KMS-11 (cell line): ENCODE measurements at regions not wholly inside any gene's neighbourhood (a gene's known extent, or its start where the extent isn't known, plus 50 kb on each side); places are given as distances from the start of the nearest gene placed in this dataset.

Source experiments
- H2AFZ ChIP-seq: fragments of 200-600 bp; sonication (generic); 2 replicates; pipeline ENCODE4 v1.6.1; 2016; ENCODE audit warnings: antibody characterized with exemption, mixed run types, low read depth
- H3K27ac ChIP-seq: fragments of 200-600 bp; sonication (generic); 2 replicates; pipeline ENCODE4 v1.6.1; 2016; ENCODE audit warnings: mild to moderate bottlenecking, mixed run types
- H3K27me3 ChIP-seq: fragments of 200-600 bp; sonication (generic); 2 replicates; pipeline ENCODE4 v1.6.1; 2017; ENCODE audit warnings: mild to moderate bottlenecking, low read depth, mixed run types, moderate library complexity; ENCODE audit not compliant: insufficient read depth
- H3K36me3 ChIP-seq: fragments of 200-600 bp; sonication (generic); 2 replicates; pipeline ENCODE4 v1.6.1; 2017; ENCODE audit warnings: mild to moderate bottlenecking, mixed run types; ENCODE audit not compliant: insufficient read depth
- H3K4me1 ChIP-seq: fragments of 200-600 bp; sonication (generic); 2 replicates; pipeline ENCODE4 v1.6.1; 2016; ENCODE audit warnings: mild to moderate bottlenecking, low read depth, mixed run types; ENCODE audit not compliant: poor library complexity, severe bottlenecking
- H3K4me2 ChIP-seq: fragments of 200-600 bp; sonication (generic); 2 replicates; pipeline ENCODE4 v1.7.0; 2016; ENCODE audit warnings: mild to moderate bottlenecking, mixed run types
- H3K4me3 ChIP-seq: fragments of 200-600 bp; sonication (generic); IDR thresholded peaks from 2 replicates; pipeline ENCODE4 v1.6.1; 2017; ENCODE audit warnings: low read depth, low read length, mixed read lengths; ENCODE audit not compliant: insufficient read depth
- H3K79me2 ChIP-seq: fragments of 200-600 bp; sonication (generic); 2 replicates; pipeline ENCODE4 v1.6.1; 2016; ENCODE audit warnings: low read depth, mixed run types; ENCODE audit not compliant: insufficient read depth
- H3K9ac ChIP-seq: fragments of 200-600 bp; sonication (generic); 2 replicates; pipeline ENCODE4 v1.6.1; 2016; ENCODE audit warnings: mild to moderate bottlenecking, mixed run types
- H4K20me1 ChIP-seq: fragments of 200-600 bp; sonication (generic); 2 replicates; pipeline ENCODE4 v1.6.1; 2016; ENCODE audit warnings: mild to moderate bottlenecking, mixed run types; ENCODE audit not compliant: insufficient read depth
- CTCF ChIP-seq: fragments of 200-600 bp; sonication (generic); conservative IDR thresholded peaks from 2 replicates; pipeline ENCODE4 v1.6.1; 2017; ENCODE audit warnings: low read depth, mild to moderate bottlenecking, antibody characterized with exemption, low read length, moderate library complexity, mixed read lengths

- Histone ChIP-seq H3K4me2 (no peak overlapping the region), H3K9ac (no peak overlapping the region), H3K79me2 (no peaks in the 10 kb centered on the region), H3K36me3 (no peaks in the 10 kb centered on the region), H3K4me1 (no peaks in the 10 kb centered on the region), H3K4me3 (no peak overlapping the region), H2AFZ (no peak overlapping the region), H3K27me3 (no peaks in the 10 kb centered on the region), H3K27ac (no peak overlapping the region), H4K20me1 (no peaks in the 10 kb centered on the region)
- TF ChIP-seq CTCF, result no peak
Observed at GRCh38 chr15:91473894-91474545, 374.0 kb downstream of the SV2B start.

GRCh38 chr15:91476861-91477260, 376.6 kb upstream of the SLCO3A1 start:
- H3K4me3 ChIP-seq, result no peak overlapping the region
- H3K4me2 ChIP-seq, result no peak overlapping the region
- H3K27ac ChIP-seq, result no peak overlapping the region
- no peak overlapping the region for H2AFZ ChIP-seq
- H4K20me1 ChIP-seq, result no peaks in the 10 kb centered on the region
- H3K79me2 ChIP-seq, result no peaks in the 10 kb centered on the region
- H3K27me3 ChIP-seq, result no peaks in the 10 kb centered on the region
- no peaks in the 10 kb centered on the region for H3K36me3 ChIP-seq
- no peak overlapping the region for H3K9ac ChIP-seq
- H3K4me1 ChIP-seq, result no peaks in the 10 kb centered on the region
- TF ChIP-seq CTCF, result no peak

GRCh38 chr15:91478717-91479191, 374.8 kb upstream of the SLCO3A1 start:
- Histone ChIP-seq H3K4me1 (peaks cover 6% of the 10 kb centered on the region), H3K27ac (no peak overlapping the region), H3K36me3 (no peaks in the 10 kb centered on the region), H2AFZ (no peak overlapping the region), H3K27me3 (no peaks in the 10 kb centered on the region), H3K4me2 (no peak overlapping the region), H4K20me1 (no peaks in the 10 kb centered on the region), H3K9ac (no peak overlapping the region), H3K4me3 (no peak overlapping the region), H3K79me2 (no peaks in the 10 kb centered on the region)
- no peak for TF ChIP-seq CTCF

- no peak overlapping the region for H3K27ac ChIP-seq
- no peak overlapping the region for H3K4me2 ChIP-seq
- TF ChIP-seq CTCF, result no peak
- H2AFZ ChIP-seq, result no peak overlapping the region
- H3K4me3 ChIP-seq, result no peak overlapping the region
- no peaks in the 10 kb centered on the region for H3K27me3 ChIP-seq
- no peak overlapping the region for H3K9ac ChIP-seq
- no peaks in the 10 kb centered on the region for H4K20me1 ChIP-seq
- H3K36me3 ChIP-seq, result no peaks in the 10 kb centered on the region
- peaks cover 6% of the 10 kb centered on the region for H3K4me1 ChIP-seq
- H3K79me2 ChIP-seq, result no peaks in the 10 kb centered on the region
Observed at GRCh38 chr15:91480426-91480825, 373.1 kb upstream of the SLCO3A1 start.
